ENCODE measurements at regions not wholly inside any gene's neighbourhood (a gene's known extent, or its start where the extent isn't known, plus 50 kb on each side); places are given as distances from the start of the nearest gene placed in this dataset.

DNA sequence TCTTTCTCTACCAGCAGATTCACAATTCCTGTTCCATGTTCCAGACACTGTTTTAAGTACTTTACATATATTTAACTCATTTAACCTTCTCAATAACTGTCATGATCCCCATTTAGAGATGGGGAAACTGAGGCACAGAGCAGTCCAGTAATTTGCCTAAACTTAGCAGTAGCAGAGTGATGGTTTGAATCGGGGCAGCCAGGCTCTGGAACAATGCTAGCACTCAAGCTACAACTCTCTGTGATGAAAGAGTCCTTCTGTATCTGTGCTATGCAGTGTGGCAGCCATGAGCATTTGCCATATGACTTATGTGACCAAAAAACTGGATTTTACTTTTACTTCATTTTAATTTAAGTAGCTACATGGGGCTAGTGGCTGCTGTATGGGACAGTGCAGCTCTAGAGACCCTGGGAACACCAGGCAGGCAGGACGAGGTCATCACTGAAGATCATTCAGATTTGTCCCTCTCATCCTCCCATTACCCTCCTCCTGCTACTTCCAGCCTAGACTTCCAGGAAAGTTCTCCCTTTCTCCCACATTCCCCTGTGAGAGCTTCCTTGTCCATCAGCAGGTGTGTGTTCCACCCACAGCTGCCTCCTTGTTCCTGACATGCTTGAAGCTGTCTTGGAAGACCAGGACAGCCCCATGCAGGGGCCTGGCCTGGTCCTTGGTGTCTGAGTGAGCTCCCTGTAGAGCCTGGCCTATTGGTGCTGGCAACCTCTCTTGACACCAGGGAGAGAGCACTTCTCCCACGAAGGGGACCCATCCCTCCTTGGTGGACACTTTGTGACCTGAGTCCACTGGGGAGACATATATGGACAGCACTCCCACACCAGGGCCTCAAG, 157.0 kb downstream of the MRPL14 start:
- in situ Hi-C loops (cut with MboI; ENCODE audit: low pct_unique_long_range_greater_than_20kb, low sequenced_read_pairs, unreplicated experiment): no loop called here
- TF ChIP-seq, protein P1, sequence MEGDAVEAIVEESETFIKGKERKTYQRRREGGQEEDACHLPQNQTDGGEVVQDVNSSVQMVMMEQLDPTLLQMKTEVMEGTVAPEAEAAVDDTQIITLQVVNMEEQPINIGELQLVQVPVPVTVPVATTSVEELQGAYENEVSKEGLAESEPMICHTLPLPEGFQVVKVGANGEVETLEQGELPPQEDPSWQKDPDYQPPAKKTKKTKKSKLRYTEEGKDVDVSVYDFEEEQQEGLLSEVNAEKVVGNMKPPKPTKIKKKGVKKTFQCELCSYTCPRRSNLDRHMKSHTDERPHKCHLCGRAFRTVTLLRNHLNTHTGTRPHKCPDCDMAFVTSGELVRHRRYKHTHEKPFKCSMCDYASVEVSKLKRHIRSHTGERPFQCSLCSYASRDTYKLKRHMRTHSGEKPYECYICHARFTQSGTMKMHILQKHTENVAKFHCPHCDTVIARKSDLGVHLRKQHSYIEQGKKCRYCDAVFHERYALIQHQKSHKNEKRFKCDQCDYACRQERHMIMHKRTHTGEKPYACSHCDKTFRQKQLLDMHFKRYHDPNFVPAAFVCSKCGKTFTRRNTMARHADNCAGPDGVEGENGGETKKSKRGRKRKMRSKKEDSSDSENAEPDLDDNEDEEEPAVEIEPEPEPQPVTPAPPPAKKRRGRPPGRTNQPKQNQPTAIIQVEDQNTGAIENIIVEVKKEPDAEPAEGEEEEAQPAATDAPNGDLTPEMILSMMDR (IDR thresholded peaks at IDR 0.05; ENCODE audit: extremely low read depth, insufficient read depth, missing control alignments): no peak
- no peak for DNase-seq (ENCODE audit: low spot score)

DNA sequence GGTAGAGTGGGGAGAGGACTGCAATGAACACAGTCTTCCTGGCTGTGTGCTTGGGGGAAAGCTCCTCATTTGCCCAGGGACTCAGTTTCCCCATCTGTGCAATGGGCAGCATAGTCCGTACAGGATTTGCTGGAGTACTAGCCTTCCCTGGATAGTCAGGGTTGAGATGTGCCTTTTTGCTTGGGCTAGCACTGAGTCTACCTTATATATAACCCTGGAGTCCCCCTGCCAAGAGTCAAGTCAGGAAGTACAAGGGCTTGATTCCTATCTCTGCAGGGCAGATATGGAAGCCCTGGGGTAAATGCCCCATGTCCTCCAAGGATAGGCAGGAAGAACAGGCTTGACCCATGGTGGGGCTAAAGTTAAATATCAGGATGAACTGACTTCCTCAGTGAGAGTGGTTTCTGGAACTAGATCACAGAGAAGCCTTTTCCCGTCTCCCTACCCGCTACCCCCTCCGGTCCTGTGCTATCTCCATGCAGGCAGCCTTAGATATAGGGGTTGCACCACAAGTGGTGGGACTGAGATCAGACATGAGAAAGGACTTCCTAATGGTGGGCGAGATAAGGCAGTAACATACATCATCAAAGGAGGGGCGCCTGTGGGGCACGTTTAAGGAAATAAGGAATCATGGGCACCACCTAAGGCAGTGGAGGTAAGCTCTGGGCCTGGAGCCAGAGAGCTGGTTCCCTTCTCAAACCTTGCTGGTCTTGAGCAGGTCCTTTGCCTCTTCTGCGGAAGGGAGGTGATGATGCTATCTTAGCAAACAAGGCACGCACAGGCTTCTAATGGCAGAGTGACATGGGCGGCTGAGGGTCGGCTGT, 157.9 kb downstream of the MRPL14 start:
- in situ Hi-C loops (cut with MboI; ENCODE audit: low pct_unique_long_range_greater_than_20kb, low sequenced_read_pairs, unreplicated experiment): no loop called here
- no peak for DNase-seq (ENCODE audit: low spot score)
- TF ChIP-seq, protein P1 (IDR thresholded peaks at IDR 0.05; ENCODE audit: extremely low read depth, insufficient read depth, missing control alignments): no peak

DNA sequence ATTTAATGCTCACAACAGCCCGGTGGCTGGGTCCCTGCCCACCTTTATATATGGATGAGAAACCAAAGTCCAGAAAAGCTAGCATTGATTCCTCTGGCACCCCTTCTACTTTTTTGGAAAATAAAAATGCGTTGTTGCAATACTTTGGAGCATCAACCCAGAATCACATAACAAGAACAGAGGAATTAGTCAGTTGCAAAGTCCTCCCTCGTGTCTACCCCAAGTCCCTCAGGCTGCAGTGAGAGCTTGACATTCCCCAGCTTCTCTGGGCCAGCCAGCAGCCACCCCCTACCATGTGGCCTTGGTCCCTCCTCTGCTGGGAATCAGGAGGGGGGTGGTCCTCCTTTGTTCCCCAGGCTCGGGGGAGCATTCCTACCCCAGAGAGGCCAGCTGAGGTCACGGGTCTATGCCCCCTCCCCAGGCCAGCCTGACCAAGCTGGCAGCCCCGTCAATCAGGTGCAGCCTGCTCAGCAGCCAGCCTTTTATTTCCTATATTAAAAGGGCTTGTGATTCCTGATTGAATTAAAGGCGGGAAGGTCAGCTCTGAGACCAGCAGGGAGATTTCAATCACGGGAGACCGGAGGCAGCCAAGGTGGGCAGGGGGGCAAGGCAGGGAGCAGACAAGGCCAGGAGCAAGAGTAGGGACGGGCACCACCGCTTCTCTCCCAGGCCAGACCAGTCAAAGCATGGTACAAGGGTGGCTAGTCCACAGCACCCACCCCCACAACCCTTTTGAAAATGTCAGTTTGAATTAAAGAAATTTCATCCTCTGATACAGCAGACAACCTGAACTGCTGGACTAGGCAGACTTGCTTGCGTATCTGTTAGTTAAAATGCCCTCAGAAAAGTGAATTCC, 158.9 kb downstream of the MRPL14 start:
- TF ChIP-seq, protein P1 (IDR thresholded peaks at IDR 0.05; ENCODE audit: extremely low read depth, insufficient read depth, missing control alignments): no peak
- no peak for DNase-seq (ENCODE audit: low spot score)
- in situ Hi-C loops (cut with MboI; ENCODE audit: low pct_unique_long_range_greater_than_20kb, low sequenced_read_pairs, unreplicated experiment): no loop called here

DNA sequence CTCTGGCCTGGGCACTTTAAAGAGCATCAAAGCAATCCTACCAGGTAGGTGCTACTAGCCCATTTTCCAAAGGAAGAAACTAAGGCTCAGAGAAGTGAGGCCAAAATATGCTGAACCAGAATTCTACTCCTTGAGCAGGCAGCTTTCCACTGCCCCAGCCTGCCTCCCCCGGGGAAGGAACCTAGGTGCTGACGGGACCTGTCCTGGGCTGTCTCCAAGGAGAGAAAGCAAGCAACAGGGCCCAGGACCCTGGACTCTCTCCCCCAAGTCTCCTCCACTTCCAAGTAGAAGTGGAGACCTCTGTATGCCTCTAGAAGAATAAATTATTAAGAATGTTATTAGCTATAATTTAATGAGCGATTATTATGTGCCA, 159.5 kb downstream of the MRPL14 start:
- TF ChIP-seq, protein P1 (IDR thresholded peaks at IDR 0.05; ENCODE audit: extremely low read depth, insufficient read depth, missing control alignments): no peak
- in situ Hi-C loops (cut with MboI; ENCODE audit: low pct_unique_long_range_greater_than_20kb, low sequenced_read_pairs, unreplicated experiment): no loop called here
- no peak for DNase-seq (ENCODE audit: low spot score)

DNA sequence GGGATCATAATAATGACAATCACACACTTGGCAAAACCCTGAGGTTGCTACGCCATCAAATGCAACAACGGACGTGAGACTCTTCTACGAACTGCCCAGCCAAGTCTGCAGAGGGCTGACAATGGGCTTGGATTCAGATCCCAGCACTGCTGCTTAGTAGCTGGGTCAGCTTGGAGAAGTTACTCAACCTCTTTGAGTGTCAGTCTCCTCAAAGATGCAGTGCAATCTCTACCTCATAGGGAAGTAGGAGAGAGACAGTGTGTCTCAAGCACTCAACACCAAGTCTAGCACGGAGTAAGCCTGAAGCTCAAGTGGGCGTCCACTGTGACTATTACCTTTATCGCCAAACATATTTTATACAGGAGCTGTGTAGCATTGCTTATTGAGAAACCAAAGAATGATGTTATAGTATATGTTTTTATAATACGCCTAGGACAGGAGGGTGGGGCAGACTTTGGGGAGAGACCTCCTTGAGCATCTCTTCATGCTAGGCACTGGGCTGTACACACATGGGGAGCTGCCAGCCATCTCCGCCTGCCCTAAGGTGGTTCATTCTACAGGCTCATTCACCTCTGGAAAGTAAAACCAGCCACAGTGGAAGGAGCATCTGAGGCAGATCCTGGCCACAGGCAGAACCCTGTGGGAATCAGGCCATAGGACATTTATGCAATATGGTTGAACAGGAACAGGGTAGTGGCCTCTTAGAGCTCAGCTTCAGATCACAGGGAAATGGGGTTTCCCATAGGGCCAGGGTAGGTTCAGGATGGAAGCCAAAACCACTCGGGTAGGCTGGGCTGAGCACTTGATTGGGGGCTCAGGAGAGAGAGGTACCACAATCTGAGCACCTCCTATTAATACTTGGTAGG, 160.2 kb downstream of the MRPL14 start:
- TF ChIP-seq, protein P1 (IDR thresholded peaks at IDR 0.05; ENCODE audit: extremely low read depth, insufficient read depth, missing control alignments): no peak
- in situ Hi-C loops (cut with MboI; ENCODE audit: low pct_unique_long_range_greater_than_20kb, low sequenced_read_pairs, unreplicated experiment): no loop called here
- no peak for DNase-seq (ENCODE audit: low spot score)

Measured in GM13977 (cell line).